ACC112 (cell line): ENCODE measurements at regions not wholly inside any gene's neighbourhood (a gene's known extent, or its start where the extent isn't known, plus 50 kb on each side); places are given as distances from the start of the nearest gene placed in this dataset.

ENCODE experiments used
- H2AFZ ChIP-seq: fragments of 200-600 bp; sonication (generic); one replicate; pipeline ENCODE4 v1.6.0; 2017; ENCODE audit warnings: antibody characterized with exemption, low read length; ENCODE audit not compliant: unreplicated experiment
- H3K27ac ChIP-seq: fragments of 200-600 bp; sonication (generic); 2 replicates; pipeline ENCODE4 v1.5.1; 2014; ENCODE audit warnings: low read depth, mild to moderate bottlenecking, antibody characterized with exemption, low read length, moderate library complexity
- H3K27me3 ChIP-seq: fragments of 200-600 bp; sonication (generic); 2 replicates; pipeline ENCODE4 v1.6.1; 2014; ENCODE audit warnings: mild to moderate bottlenecking, antibody characterized with exemption, low read length, moderate library complexity, mixed read lengths; ENCODE audit not compliant: insufficient read depth
- H3K36me3 ChIP-seq: fragments of 200-600 bp; sonication (generic); 2 replicates; pipeline ENCODE4 v1.6.1; 2016; ENCODE audit warnings: mild to moderate bottlenecking, antibody characterized with exemption, low read length, moderate library complexity, mixed read lengths; ENCODE audit not compliant: insufficient read depth
- H3K4me1 ChIP-seq: fragments of 200-600 bp; sonication (generic); one replicate; pipeline ENCODE4 v1.6.1; 2016; ENCODE audit warnings: low read length, mixed read lengths; ENCODE audit not compliant: insufficient read depth, unreplicated experiment, control insufficient read depth
- H3K4me3 ChIP-seq: fragments of 200-600 bp; sonication (generic); 2 replicates; pipeline ENCODE4 v1.5.1; 2014; ENCODE audit warnings: mild to moderate bottlenecking, low read depth, low read length
- H3K79me2 ChIP-seq: fragments of 200-600 bp; sonication (generic); one replicate; pipeline ENCODE4 v1.6.0; 2016; ENCODE audit warnings: low read length; ENCODE audit not compliant: control insufficient read depth, unreplicated experiment, insufficient read depth

DNA sequence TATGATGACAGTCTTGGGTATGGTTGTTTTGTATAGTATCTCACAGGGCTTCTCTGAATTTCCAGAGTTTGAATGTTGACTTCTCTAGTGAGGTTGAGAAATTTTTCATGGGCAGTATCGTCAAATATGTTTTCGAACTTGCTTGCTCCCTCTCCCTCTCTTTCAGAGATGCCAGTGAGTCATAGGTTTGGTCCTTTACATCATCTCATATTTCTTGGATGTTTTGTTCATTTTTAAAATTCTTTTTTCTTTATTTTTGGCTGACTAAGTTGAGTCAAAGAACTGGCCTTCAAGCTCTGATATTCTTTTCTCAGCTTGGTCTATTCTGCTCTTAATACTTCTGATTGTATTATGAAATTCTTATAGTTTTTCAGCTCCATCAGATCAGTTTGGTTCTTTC lies 282.3 kb upstream of the NECTIN3 start:
- Histone ChIP-seq H3K27ac (peak overlapping the region; percentile 34), H2AFZ (peak overlapping the region; percentile 14), H3K4me1 (peaks cover 22% of the 10 kb centered on the region), H3K79me2 (no peaks in the 10 kb centered on the region), H3K4me3 (no peak overlapping the region), H3K27me3 (no peaks in the 10 kb centered on the region), H3K36me3 (no peaks in the 10 kb centered on the region; the same call in 1 of the 2 replicates)

DNA sequence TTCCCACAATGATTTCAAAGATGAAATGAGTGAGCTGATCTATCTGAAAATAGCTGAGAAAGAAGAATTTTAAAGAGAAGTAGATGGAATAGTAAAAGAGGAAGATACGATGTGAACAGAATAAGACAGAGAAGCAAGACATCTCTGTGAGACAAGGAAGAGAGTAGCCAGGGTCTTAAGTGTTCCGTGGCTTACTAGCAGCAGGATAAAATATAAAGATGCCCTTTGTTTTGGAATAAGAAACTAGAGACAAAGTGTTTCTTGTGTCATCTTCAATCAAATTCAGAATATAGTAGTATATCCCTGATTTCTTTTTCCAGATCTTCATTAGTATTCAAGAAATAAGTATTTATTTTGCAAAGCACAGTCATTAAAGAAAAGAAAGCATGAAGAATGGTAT lies 281.0 kb upstream of the NECTIN3 start:
- Histone ChIP-seq H3K36me3 (no peaks in the 10 kb centered on the region; the same call in 1 of the 2 replicates), H2AFZ (peak overlapping the region; percentile 44), H3K27ac (no peak overlapping the region), H3K27me3 (no peaks in the 10 kb centered on the region), H3K4me3 (peak overlapping the region; percentile 47), H3K4me1 (peaks cover 22% of the 10 kb centered on the region), H3K79me2 (no peaks in the 10 kb centered on the region)

DNA sequence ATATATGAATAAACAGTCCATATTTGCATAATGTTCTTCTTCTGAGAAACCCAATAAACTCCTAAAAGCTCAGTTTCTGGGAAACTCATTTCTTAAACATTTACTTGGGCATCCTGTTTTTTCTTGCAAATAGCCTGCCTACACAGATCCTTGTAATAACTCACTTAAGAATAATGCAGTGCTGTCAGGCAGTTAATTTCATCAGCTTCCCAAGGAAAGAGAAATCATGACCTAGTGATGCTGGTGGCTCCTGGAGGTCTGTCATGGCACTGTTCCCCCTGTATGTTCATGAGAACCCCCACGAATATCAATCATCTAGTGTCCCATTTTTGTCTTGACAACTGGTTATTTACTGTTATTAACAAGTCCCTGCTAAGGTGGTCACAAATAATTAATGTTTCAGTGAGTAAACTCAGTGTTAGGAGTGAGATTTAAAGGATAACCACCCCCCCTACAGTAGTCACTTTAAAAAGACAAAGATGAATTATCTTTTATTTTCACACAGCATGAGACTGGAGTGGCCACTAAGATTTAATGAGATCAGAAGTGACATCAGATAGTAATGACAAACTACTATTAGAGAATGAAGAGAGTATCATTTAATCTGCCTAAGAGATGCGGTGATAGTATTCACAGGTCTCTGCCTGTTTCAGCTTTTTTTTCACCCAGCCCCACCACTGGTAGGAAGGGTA lies 279.5 kb upstream of the NECTIN3 start:
- no peaks in the 10 kb centered on the region for H3K79me2 ChIP-seq
- H3K27me3 ChIP-seq: no peaks in the 10 kb centered on the region
- H3K4me1 ChIP-seq: peaks cover 22% of the 10 kb centered on the region
- no peak overlapping the region for H3K4me3 ChIP-seq
- H3K36me3 ChIP-seq: no peaks in the 10 kb centered on the region; the same call in 1 of the 2 replicates
- no peak overlapping the region for H3K27ac ChIP-seq
- no peak overlapping the region for H2AFZ ChIP-seq

DNA sequence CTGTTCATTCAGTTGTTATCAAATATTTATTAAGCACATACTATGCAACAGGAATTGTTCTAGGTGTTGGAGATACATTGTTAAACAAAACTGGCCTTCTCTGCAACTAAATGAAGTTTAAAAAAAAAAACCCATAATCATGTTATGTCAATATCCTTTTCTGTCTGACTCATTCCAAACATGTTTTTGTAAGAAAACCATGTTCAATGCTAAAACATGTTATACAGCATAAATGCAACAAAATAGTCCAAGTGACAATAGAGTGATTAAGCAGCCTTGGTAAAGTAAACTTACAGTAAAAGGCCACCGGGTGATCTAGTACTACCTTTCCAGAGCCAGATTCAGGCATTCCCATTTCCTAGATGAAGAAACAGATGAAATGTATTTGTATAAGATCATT lies 278.0 kb upstream of the NECTIN3 start:
- Histone ChIP-seq H3K4me3 (no peak overlapping the region), H3K27ac (no peak overlapping the region), H3K79me2 (no peaks in the 10 kb centered on the region), H2AFZ (no peak overlapping the region), H3K27me3 (no peaks in the 10 kb centered on the region), H3K36me3 (no peaks in the 10 kb centered on the region; the same call in 1 of the 2 replicates), H3K4me1 (peaks cover 22% of the 10 kb centered on the region)

DNA sequence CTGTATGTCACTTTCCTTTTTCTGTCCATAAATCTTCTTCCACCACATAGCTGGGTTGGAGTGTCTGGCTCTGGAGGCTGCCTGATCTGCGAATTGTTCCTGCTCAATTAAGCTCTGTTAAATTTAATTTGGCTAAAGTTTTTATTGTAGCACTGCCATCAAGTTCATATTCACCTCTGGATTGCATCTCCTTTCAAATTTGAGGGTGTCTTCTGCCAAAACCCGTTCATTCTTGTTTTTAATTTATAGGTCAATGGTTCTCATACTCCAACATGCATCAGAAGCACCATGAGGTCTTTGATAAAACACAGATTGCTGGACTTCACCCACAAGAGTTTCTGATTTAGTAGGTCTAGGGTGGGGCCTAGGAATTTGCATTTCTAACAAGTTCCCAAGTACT lies 276.5 kb upstream of the NECTIN3 start:
- Histone ChIP-seq H3K79me2 (no peaks in the 10 kb centered on the region), H3K36me3 (no peaks in the 10 kb centered on the region), H2AFZ (no peak overlapping the region), H3K27ac (no peak overlapping the region), H3K27me3 (no peaks in the 10 kb centered on the region), H3K4me1 (peaks cover 12% of the 10 kb centered on the region), H3K4me3 (no peak overlapping the region)

DNA sequence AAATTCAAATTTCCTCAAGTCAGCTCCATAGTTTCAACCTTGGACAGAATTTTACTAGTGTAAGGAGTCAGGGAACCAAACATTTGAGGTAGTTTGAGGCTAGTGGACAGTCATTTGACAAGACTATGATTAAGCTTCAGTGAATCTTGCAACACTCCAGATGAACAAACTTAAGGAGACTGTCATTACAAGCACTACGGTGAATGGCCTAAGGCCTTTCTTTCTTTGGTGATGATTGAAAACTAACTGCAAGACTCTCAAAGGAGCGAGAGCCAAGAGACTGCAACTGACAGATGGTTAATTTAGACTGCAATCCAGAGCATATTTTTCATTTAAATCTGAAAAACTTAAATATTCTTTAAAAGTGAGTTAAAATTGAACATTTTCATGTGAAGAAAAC lies 272.3 kb upstream of the NECTIN3 start:
- no peaks in the 10 kb centered on the region for H3K36me3 ChIP-seq
- H2AFZ ChIP-seq: no peak overlapping the region
- H3K4me3 ChIP-seq: no peak overlapping the region
- no peak overlapping the region for H3K27ac ChIP-seq
- H3K27me3 ChIP-seq: no peaks in the 10 kb centered on the region
- no peaks in the 10 kb centered on the region for H3K79me2 ChIP-seq
- H3K4me1 ChIP-seq: no peaks in the 10 kb centered on the region

DNA sequence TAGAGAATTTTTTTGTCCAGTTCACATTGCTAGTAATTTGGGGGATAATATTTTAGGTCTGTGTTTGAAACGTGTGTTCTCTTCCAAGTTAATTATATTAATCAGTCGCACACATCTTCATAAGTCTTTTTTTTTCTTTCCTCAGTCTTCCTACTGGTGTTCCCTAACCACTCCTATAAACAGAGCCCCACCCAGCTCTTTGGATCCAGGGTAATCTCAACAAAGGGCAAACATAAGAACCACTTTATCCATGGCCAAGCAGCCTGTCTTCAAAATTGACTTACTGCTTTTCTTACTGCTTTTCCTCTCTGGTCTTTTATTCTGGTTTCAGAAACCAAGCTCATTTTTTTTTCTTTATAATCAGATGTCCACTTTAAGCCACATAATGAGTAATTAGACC lies 266.8 kb upstream of the NECTIN3 start:
- Histone ChIP-seq H3K36me3 (no peaks in the 10 kb centered on the region), H3K79me2 (no peaks in the 10 kb centered on the region), H3K4me3 (no peak overlapping the region), H3K27me3 (no peaks in the 10 kb centered on the region), H3K27ac (no peak overlapping the region), H3K4me1 (peaks cover 7% of the 10 kb centered on the region), H2AFZ (no peak overlapping the region)

DNA sequence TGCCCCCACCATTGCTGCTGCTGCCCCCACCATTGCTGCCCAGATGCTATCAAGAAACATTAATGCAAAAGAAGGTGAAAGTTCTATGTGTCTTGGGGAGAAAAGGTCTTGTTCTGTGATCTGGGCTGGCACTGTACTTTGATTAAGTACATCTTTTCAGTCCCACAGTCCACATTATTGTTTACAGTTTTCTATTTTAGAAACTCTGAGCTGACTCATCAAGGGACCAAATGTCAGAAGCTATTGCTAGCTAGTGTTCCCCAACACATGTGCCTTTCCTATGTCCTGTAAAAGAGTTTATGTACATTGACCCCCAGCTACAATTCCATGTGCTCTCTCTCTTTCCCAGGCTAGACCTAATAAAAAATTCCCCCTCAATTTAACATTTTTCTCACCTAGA lies 264.7 kb upstream of the NECTIN3 start:
- H3K4me3 ChIP-seq: no peak overlapping the region
- no peak overlapping the region for H2AFZ ChIP-seq
- H3K27me3 ChIP-seq: no peaks in the 10 kb centered on the region
- peaks cover 17% of the 10 kb centered on the region for H3K4me1 ChIP-seq
- H3K79me2 ChIP-seq: no peaks in the 10 kb centered on the region
- H3K27ac ChIP-seq: no peak overlapping the region
- no peaks in the 10 kb centered on the region for H3K36me3 ChIP-seq

DNA sequence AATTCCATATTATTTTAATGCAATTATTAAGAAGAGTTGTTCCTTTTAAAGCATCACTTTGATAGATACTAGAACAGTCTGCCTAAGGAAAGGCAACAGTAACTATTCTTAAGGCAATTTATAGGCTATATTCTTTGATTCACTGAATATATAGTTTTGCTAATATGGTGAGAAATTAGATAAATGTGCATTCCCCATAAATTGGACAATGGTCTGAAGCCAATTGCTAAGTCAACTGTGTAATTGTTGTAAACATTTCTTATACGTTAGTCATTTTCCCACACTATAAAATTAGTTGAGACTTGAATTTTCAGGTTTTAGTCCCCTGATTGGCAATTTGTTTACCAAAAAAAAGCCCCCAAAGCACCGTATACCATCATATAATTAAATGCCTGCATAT lies 263.0 kb upstream of the NECTIN3 start:
- Histone ChIP-seq H3K79me2 (no peaks in the 10 kb centered on the region), H3K36me3 (no peaks in the 10 kb centered on the region), H2AFZ (no peak overlapping the region), H3K4me3 (no peak overlapping the region), H3K27ac (no peak overlapping the region), H3K27me3 (no peaks in the 10 kb centered on the region), H3K4me1 (peaks cover 20% of the 10 kb centered on the region)

DNA sequence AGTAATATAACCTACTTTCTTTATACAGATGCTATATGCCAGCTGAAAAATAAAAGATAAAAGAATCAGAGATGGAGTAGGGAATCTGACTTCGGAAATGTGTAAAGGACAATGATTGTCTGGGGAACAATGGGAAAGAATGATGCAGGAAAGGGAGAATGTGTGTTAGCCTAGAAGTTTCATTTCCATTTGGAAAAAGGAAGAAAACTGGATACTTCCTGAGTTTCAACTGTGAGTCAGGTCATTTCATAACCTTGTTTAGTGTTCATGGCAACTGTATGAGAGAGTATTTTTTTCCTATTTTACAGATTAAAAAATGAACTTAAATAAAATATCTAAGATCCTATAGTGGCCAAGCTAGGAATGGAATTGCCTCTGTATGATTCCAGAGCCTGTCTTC lies 261.3 kb upstream of the NECTIN3 start:
- no peak overlapping the region for H2AFZ ChIP-seq
- no peaks in the 10 kb centered on the region for H3K79me2 ChIP-seq
- peak overlapping the region; percentile 68 for H3K27ac ChIP-seq
- peaks cover 37% of the 10 kb centered on the region for H3K4me1 ChIP-seq
- H3K4me3 ChIP-seq: no peak overlapping the region
- H3K36me3 ChIP-seq: no peaks in the 10 kb centered on the region
- no peaks in the 10 kb centered on the region for H3K27me3 ChIP-seq

DNA sequence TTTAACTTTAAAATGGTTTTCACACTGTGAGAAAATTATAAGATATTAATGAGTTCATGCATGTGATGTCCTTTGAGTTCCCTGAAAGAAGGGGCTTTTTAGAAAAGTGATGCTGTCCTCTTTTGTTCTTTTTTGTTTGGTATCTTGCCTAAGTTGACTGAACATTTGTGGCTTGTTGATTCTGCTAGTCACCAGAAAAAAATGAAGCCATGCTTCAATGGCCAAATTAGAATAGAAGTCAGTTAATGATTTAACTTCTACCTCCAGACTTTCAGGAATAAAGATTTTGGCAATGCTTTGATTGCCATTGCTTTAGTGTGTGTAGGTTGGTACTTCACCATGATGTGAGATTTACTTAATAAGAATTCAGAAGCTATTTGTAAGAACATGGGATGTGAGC lies 260.6 kb upstream of the NECTIN3 start:
- peaks cover 44% of the 10 kb centered on the region for H3K4me1 ChIP-seq

More for the DNA sequence above, 260.6 kb upstream of the NECTIN3 start:
- no peaks in the 10 kb centered on the region for H3K79me2 ChIP-seq
- H2AFZ ChIP-seq: peak overlapping the region; percentile 0
- H3K36me3 ChIP-seq: no peaks in the 10 kb centered on the region
- H3K4me3 ChIP-seq: no peak overlapping the region
- no peaks in the 10 kb centered on the region for H3K27me3 ChIP-seq
- H3K27ac ChIP-seq: peak overlapping the region; percentile 68
